HCT116 (cell line): ENCODE measurements at regions not wholly inside any gene's neighbourhood (a gene's known extent, or its start where the extent isn't known, plus 50 kb on each side); places are given as distances from the start of the nearest gene placed in this dataset.

Source experiments
- ATAC-seq: fragments of 200-7000 bp; cut with Tn5 transposase; 2 replicates; pipeline ENCODE4 v1.9.1; 2020; ENCODE audit warnings: mild to moderate bottlenecking, moderate library complexity
- BruUV-seq: library from RNA; stranded (reverse); fragments of 400-500 nt; replicated peaks from 2 replicates; lab custom pipeline; 2021; lab: Mats Ljungman, UMichigan
- CTCF ChIA-PET: fragments of 300-600 bp; sonication (Branson Sonifier 250); formaldehyde crosslinking; loops from one replicate; lab custom pipeline; 2021; ENCODE audit warnings: antibody characterized with exemption; lab: Charles Lee
- POLR2A ChIA-PET: fragments of 300-600, 350-600 bp; sonication (Branson Sonifier 250); formaldehyde crosslinking; loops from one replicate; lab custom pipeline; 2021; ENCODE audit warnings: antibody characterized with exemption; lab: Charles Lee
- RAD21 ChIA-PET, 2 experiments: fragments of 300-600 bp; sonication (Branson Sonifier 250); formaldehyde crosslinking; loops; one replicate each; lab custom pipeline; 2023; ENCODE audit warnings: low total read pairs in 2 of 2; ENCODE audit not compliant: uncharacterized antibody in 2 of 2, unreplicated experiment in 2 of 2, low non-redundant PET in 1 of 2; lab: Charles Lee
- DNase-seq: peaks from one replicate; pipeline ENCODE4 v3.0.0-alpha.2; 2010; ENCODE audit warnings: low read depth, low spot score
- H2AFZ ChIP-seq: fragments of 200-600 bp; shearing (Covaris generic), sonication (generic); 2 replicates; pipeline ENCODE4 v1.6.1; 2017; ENCODE audit warnings: low read depth, mixed run types, mixed read lengths, antibody characterized with exemption, low read length; ENCODE audit not compliant: poor library complexity, severe bottlenecking
- H3K27ac ChIP-seq: 2 replicates; pipeline ENCODE4 v1.5.1; 2012; ENCODE audit warnings: low read depth, low read length
- H3K27me3 ChIP-seq: fragments of 200-600 bp; sonication (generic); 2 replicates; pipeline ENCODE4 v1.6.1; 2016; ENCODE audit warnings: mixed run types, low read length, mixed read lengths; ENCODE audit not compliant: insufficient read depth
- H3K36me3 ChIP-seq, 2 experiments: fragments of 200-500 bp in 1 of 2; fragments of 200-600 bp in 1 of 2; sonication (Bioruptor generic) in 1 of 2; sonication (generic) in 1 of 2; 2 replicates each; pipeline versions ENCODE4 v1.5.1 to v1.6.1; 2014 to 2016; ENCODE audit warnings: low read length in 2 of 2, inconsistent platforms in 1 of 2, mixed read lengths in 1 of 2, mixed run types in 1 of 2; ENCODE audit not compliant: insufficient read depth in 2 of 2, control insufficient read depth in 1 of 2
- H3K4me1 ChIP-seq, 2 experiments: fragments of 200-600 bp in 1 of 2; sonication (generic) in 1 of 2; 2 replicates each; pipeline versions ENCODE4 v1.5.1 to v1.6.1; 2012 to 2017; ENCODE audit warnings: low read length in 2 of 2, inconsistent platforms in 1 of 2, mild to moderate bottlenecking in 1 of 2, mixed read lengths in 1 of 2, mixed run types in 1 of 2, moderate library complexity in 1 of 2; ENCODE audit not compliant: insufficient read depth in 2 of 2, control insufficient read depth in 1 of 2
- H3K4me2 ChIP-seq: fragments of 200-600 bp; sonication (generic); 2 replicates; pipeline ENCODE4 v1.6.1; 2017; ENCODE audit warnings: mixed run types, low read length, mixed read lengths
- H3K4me3 ChIP-seq, 2 experiments: fragments of 200-600 bp in 1 of 2; sonication (generic) in 1 of 2; replicated peaks in 1 of 2; 2 replicates each; pipeline ENCODE4 v1.5.1; 2011 to 2016; ENCODE audit warnings: low read length in 2 of 2, control low read depth in 1 of 2, low read depth in 1 of 2, mild to moderate bottlenecking in 1 of 2, mixed read lengths in 1 of 2, mixed run types in 1 of 2
- H3K79me2 ChIP-seq: fragments of 200-600 bp; sonication (generic); 2 replicates; pipeline ENCODE4 v1.6.1; 2017; ENCODE audit warnings: mild to moderate bottlenecking, mixed run types, low read length, moderate library complexity, mixed read lengths; ENCODE audit not compliant: insufficient read depth
- H3K9ac ChIP-seq: fragments of 200-600 bp; sonication (generic); 2 replicates; pipeline ENCODE4 v1.6.1; 2016; ENCODE audit warnings: low read length, mixed read lengths
- H3K9me2 ChIP-seq: fragments of 200-600 bp; sonication (generic), shearing (Covaris generic); 2 replicates; pipeline ENCODE4 v1.6.1; 2017; ENCODE audit warnings: mixed run types, mild to moderate bottlenecking, moderate library complexity; ENCODE audit not compliant: insufficient read depth
- H3K9me3 ChIP-seq, 2 experiments: fragments of 200-500 bp in 1 of 2; fragments of 200-600 bp in 1 of 2; sonication (Bioruptor generic) in 1 of 2; sonication (generic) in 1 of 2; 2 replicates each; pipeline ENCODE4 v1.6.1; 2014 to 2017; ENCODE audit warnings: low read length in 2 of 2, mixed read lengths in 2 of 2, inconsistent platforms in 1 of 2, low read depth in 1 of 2, mild to moderate bottlenecking in 1 of 2, mixed run types in 1 of 2, moderate library complexity in 1 of 2; ENCODE audit not compliant: control insufficient read depth in 1 of 2, insufficient read depth in 1 of 2
- H4K20me1 ChIP-seq: fragments of 200-600 bp; sonication (generic), shearing (Covaris generic); 2 replicates; pipeline ENCODE4 v1.6.1; 2017; ENCODE audit warnings: mixed run types, mild to moderate bottlenecking, moderate library complexity; ENCODE audit not compliant: insufficient read depth
- ELF1 ChIP-seq: IDR thresholded peaks from 2 replicates; pipeline ENCODE4 v1.6.1; 2012; ENCODE audit warnings: low read depth, borderline replicate concordance
- EZH2 ChIP-seq: fragments of 200-600 bp; sonication (generic); IDR thresholded peaks from 2 replicates; pipeline ENCODE4 v1.6.1; 2017; ENCODE audit warnings: antibody characterized with exemption, mixed run types
- JUND ChIP-seq: IDR thresholded peaks from 2 replicates; pipeline ENCODE4 v1.6.1; 2012
- POLR2AphosphoS5 ChIP-seq: IDR thresholded peaks from 2 replicates; pipeline ENCODE4 v1.6.1; 2011; ENCODE audit warnings: mild to moderate bottlenecking, low read depth, low read length, moderate library complexity
- RAD21 ChIP-seq: IDR thresholded peaks from 2 replicates; pipeline ENCODE4 v1.6.1; 2012; ENCODE audit warnings: low read depth, mild to moderate bottlenecking
- YY1 ChIP-seq: IDR thresholded peaks from 2 replicates; pipeline ENCODE4 v1.6.1; 2011; ENCODE audit warnings: low read length, low read depth, moderate library complexity, mild to moderate bottlenecking; ENCODE audit not compliant: insufficient replicate concordance; ENCODE audit errors: extremely low read depth
- intact Hi-C: fragments of 100-400 bp; cut with micrococcal nuclease; formaldehyde crosslinking; loops from 2 replicates; pipeline ENCODE4 v1.10.0; 2022
- TF ChIP-seq, protein P1 (sequence below), 3 experiments: fragments of 200-600 bp in 1 of 3; sonication (generic) in 1 of 3; IDR thresholded peaks in 2 of 3; conservative IDR thresholded peaks in 1 of 3; 2 replicates each; pipeline ENCODE4 v1.5.1; 2012 to 2017; ENCODE audit warnings: low read depth in 2 of 3, low read length in 2 of 3, antibody characterized with exemption in 1 of 3, borderline replicate concordance in 1 of 3, control low read depth in 1 of 3, mild to moderate bottlenecking in 1 of 3, mixed read lengths in 1 of 3, mixed run types in 1 of 3, moderate library complexity in 1 of 3; ENCODE audit not compliant: insufficient read depth in 1 of 3
- TF ChIP-seq, protein P2 (sequence below): IDR thresholded peaks from 2 replicates; pipeline ENCODE4 v1.6.1; 2012

- H2AFZ ChIP-seq: no peak overlapping the region
- no peaks in the 10 kb centered on the region for H3K9me3 ChIP-seq
- no peak overlapping the region for H3K4me3 ChIP-seq
- no peaks in the 10 kb centered on the region for H3K36me3 ChIP-seq
- H4K20me1 ChIP-seq: no peaks in the 10 kb centered on the region
- no peak overlapping the region for H3K27ac ChIP-seq
- DNase-seq (no peak), ATAC-seq (no peak)
- ChIA-PET RAD21 (no interaction called here), POLR2A (no interaction called here), CTCF (no interaction called here)
- no peaks in the 10 kb centered on the region for H3K79me2 ChIP-seq
- TF ChIP-seq, protein P1, sequence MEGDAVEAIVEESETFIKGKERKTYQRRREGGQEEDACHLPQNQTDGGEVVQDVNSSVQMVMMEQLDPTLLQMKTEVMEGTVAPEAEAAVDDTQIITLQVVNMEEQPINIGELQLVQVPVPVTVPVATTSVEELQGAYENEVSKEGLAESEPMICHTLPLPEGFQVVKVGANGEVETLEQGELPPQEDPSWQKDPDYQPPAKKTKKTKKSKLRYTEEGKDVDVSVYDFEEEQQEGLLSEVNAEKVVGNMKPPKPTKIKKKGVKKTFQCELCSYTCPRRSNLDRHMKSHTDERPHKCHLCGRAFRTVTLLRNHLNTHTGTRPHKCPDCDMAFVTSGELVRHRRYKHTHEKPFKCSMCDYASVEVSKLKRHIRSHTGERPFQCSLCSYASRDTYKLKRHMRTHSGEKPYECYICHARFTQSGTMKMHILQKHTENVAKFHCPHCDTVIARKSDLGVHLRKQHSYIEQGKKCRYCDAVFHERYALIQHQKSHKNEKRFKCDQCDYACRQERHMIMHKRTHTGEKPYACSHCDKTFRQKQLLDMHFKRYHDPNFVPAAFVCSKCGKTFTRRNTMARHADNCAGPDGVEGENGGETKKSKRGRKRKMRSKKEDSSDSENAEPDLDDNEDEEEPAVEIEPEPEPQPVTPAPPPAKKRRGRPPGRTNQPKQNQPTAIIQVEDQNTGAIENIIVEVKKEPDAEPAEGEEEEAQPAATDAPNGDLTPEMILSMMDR (IDR thresholded peaks at IDR 0.05 in 2 of 3, conservative IDR thresholded peaks at IDR 0.05 in 1 of 3; ENCODE audit: borderline replicate concordance in 1 of 3, insufficient read depth in 1 of 3, low read depth in 2 of 3, low read length in 2 of 3): no peak
- no peak for TF ChIP-seq EZH2
- TF ChIP-seq YY1: no peak
- TF ChIP-seq, protein P2, sequence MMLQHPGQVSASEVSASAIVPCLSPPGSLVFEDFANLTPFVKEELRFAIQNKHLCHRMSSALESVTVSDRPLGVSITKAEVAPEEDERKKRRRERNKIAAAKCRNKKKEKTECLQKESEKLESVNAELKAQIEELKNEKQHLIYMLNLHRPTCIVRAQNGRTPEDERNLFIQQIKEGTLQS: no peak
- no peak for TF ChIP-seq ELF1
- BruUV-seq: no TSS peak
- H3K27me3 ChIP-seq: no peaks in the 10 kb centered on the region
- H3K9ac ChIP-seq: no peak overlapping the region
- no peak overlapping the region for H3K4me2 ChIP-seq
- no peaks in the 10 kb centered on the region for H3K4me1 ChIP-seq
- intact Hi-C loops: no loop called here
- no peaks in the 10 kb centered on the region for H3K9me2 ChIP-seq
Measured at GRCh38 chr10:14423111-14423744, 92.5 kb upstream of the FRMD4A start.

DNA sequence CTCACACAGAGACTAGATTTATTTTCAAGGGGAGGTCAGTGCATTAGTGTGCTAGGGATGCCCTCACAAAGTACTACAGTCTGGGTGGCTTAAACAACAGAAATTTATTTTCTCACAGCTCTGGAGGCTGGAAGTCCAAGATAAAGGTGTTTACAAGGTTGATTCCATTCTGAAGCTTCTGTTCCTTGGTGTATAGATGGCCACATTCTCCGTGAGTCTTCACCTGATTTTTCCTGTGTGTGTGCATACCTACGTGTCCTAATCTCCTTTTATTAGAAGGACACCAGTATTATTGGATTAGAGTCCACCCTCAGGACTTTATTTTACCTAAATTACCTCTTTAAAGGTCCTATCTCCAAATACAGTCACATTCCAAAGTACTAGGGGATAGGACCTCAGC, 91.7 kb upstream of the FRMD4A start:
- ChIA-PET CTCF (no interaction called here), POLR2A (no interaction called here), RAD21 (no interaction called here)
- no peaks in the 10 kb centered on the region for H3K27me3 ChIP-seq
- H3K36me3 ChIP-seq: no peaks in the 10 kb centered on the region
- no peak for DNase-seq
- H3K9ac ChIP-seq: no peak overlapping the region
- BruUV-seq: no TSS peak
- H4K20me1 ChIP-seq: no peaks in the 10 kb centered on the region
- intact Hi-C loops: no loop called here
- no peaks in the 10 kb centered on the region for H3K9me3 ChIP-seq
- no peak overlapping the region for H3K27ac ChIP-seq
- H3K4me2 ChIP-seq: no peak overlapping the region
- H3K4me1 ChIP-seq: no peaks in the 10 kb centered on the region
- no peaks in the 10 kb centered on the region for H3K79me2 ChIP-seq
- H3K4me3 ChIP-seq: no peak overlapping the region
- no peaks in the 10 kb centered on the region for H3K9me2 ChIP-seq
- TF ChIP-seq POLR2AphosphoS5: no peak
- no peak for TF ChIP-seq JUND
- TF ChIP-seq RAD21: no peak
- ATAC-seq: no peak
- H2AFZ ChIP-seq: no peak overlapping the region
